K562 (cell line): ENCODE measurements at regions not wholly inside any gene's neighbourhood (a gene's known extent, or its start where the extent isn't known, plus 50 kb on each side); places are given as distances from the start of the nearest gene placed in this dataset.

Source experiments
- HNRNPH1 ChIP-seq: fragments of 200-400 bp; formaldehyde crosslinking; optimal IDR thresholded peaks from 2 replicates; pipeline ENCODE3; 2017; ENCODE audit warnings: low read depth, mild to moderate bottlenecking, low read length, moderate library complexity
- PHB2 ChIP-seq: fragments of 450-650 bp; IDR thresholded peaks from 2 replicates; pipeline ENCODE4 v1.6.1; 2017; ENCODE audit warnings: low read depth
- POLR2AphosphoS2 ChIP-seq: IDR thresholded peaks from 2 replicates; pipeline ENCODE4 v1.6.1; 2012; ENCODE audit warnings: low read length, improper control_type of control experiment
- ZBED1 ChIP-seq: IDR thresholded peaks from 2 replicates; pipeline ENCODE4 v1.6.1; 2014
- TF ChIP-seq, protein P1 (sequence below), 3 experiments: IDR thresholded peaks in 2 of 3; conservative IDR thresholded peaks in 1 of 3; 2 replicates each; pipeline ENCODE4 v1.5.1; 2011 to 2012; ENCODE audit warnings: low read length in 3 of 3, mild to moderate bottlenecking in 3 of 3, control low read depth in 2 of 3, improper control_type of control experiment in 1 of 3, inconsistent platforms in 1 of 3, low read depth in 1 of 3, mixed read lengths in 1 of 3, moderate library complexity in 1 of 3; ENCODE audit not compliant: insufficient read depth in 2 of 3

- no peak for TF ChIP-seq POLR2AphosphoS2
- TF ChIP-seq ZBED1 = no peak
- TF ChIP-seq, protein P1, sequence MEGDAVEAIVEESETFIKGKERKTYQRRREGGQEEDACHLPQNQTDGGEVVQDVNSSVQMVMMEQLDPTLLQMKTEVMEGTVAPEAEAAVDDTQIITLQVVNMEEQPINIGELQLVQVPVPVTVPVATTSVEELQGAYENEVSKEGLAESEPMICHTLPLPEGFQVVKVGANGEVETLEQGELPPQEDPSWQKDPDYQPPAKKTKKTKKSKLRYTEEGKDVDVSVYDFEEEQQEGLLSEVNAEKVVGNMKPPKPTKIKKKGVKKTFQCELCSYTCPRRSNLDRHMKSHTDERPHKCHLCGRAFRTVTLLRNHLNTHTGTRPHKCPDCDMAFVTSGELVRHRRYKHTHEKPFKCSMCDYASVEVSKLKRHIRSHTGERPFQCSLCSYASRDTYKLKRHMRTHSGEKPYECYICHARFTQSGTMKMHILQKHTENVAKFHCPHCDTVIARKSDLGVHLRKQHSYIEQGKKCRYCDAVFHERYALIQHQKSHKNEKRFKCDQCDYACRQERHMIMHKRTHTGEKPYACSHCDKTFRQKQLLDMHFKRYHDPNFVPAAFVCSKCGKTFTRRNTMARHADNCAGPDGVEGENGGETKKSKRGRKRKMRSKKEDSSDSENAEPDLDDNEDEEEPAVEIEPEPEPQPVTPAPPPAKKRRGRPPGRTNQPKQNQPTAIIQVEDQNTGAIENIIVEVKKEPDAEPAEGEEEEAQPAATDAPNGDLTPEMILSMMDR (IDR thresholded peaks at IDR 0.05 in 2 of 3, conservative IDR thresholded peaks at IDR 0.05 in 1 of 3; ENCODE audit: insufficient read depth in 2 of 3, low read depth in 1 of 3, low read length in 3 of 3) = no peak
- TF ChIP-seq PHB2 = no peak
- no peak for TF ChIP-seq HNRNPH1
These were observed 102.4 kb downstream of the DDX1 start for GRCh38 chr2:15693926-15694588.
